Neuronal stem cell (in vitro differentiated cells): ENCODE measurements at regions not wholly inside any gene's neighbourhood (a gene's known extent, or its start where the extent isn't known, plus 50 kb on each side); places are given as distances from the start of the nearest gene placed in this dataset.

ENCODE experiments used
- DNase-seq: peaks from one replicate; pipeline ENCODE4 v3.0.0-alpha.2; 2013; ENCODE audit warnings: low spot score
- H2AFZ ChIP-seq: one replicate; pipeline ENCODE4 v1.6.1; 2013; ENCODE audit warnings: mild to moderate bottlenecking, low read length, inconsistent platforms
- H2AK5ac ChIP-seq: 2 replicates; pipeline ENCODE4 v1.6.1; 2013; ENCODE audit warnings: low read depth, mild to moderate bottlenecking, inconsistent platforms, low read length, moderate library complexity, mixed read lengths
- H2BK120ac ChIP-seq: 2 replicates; pipeline ENCODE4 v1.6.1; 2013; ENCODE audit warnings: low read depth, mild to moderate bottlenecking, inconsistent platforms, low read length, moderate library complexity, mixed read lengths
- H2BK12ac ChIP-seq: one replicate; pipeline ENCODE4 v1.6.1; 2013; ENCODE audit warnings: low read length, inconsistent platforms
- H2BK15ac ChIP-seq: 2 replicates; pipeline ENCODE4 v1.6.1; 2013; ENCODE audit warnings: mild to moderate bottlenecking, low read length, inconsistent platforms, mixed read lengths
- H2BK5ac ChIP-seq: one replicate; pipeline ENCODE4 v1.6.1; 2013; ENCODE audit warnings: inconsistent platforms, mild to moderate bottlenecking, low read length, moderate library complexity
- H3K14ac ChIP-seq: one replicate; pipeline ENCODE4 v1.6.1; 2013; ENCODE audit warnings: low read length, inconsistent platforms
- H3K18ac ChIP-seq: 2 replicates; pipeline ENCODE4 v1.6.1; 2013; ENCODE audit warnings: low read length, inconsistent platforms
- H3K23ac ChIP-seq: 2 replicates; pipeline ENCODE4 v1.6.1; 2013; ENCODE audit warnings: low read depth, mild to moderate bottlenecking, mixed read lengths, low read length, inconsistent platforms; ENCODE audit not compliant: poor library complexity
- H3K27ac ChIP-seq: replicated peaks from 3 replicates; pipeline ENCODE4 v1.5.1; 2013; ENCODE audit warnings: low read length, inconsistent platforms
- H3K27me3 ChIP-seq, 3 experiments: 2 replicates each; pipeline ENCODE4 v1.6.1; 2013; ENCODE audit warnings: low read length in 3 of 3, mild to moderate bottlenecking in 2 of 3, inconsistent platforms in 1 of 3, low read depth in 1 of 3, mixed read lengths in 1 of 3, moderate library complexity in 1 of 3; ENCODE audit not compliant: control insufficient read depth in 3 of 3, insufficient read depth in 3 of 3
- H3K36me3 ChIP-seq, 2 donors: replicated peaks in 1 of 2; 2 replicates each; pipeline ENCODE4 v1.6.1; 2013; ENCODE audit warnings: low read length in 2 of 2; ENCODE audit not compliant: control insufficient read depth in 2 of 2, insufficient read depth in 2 of 2
- H3K4ac ChIP-seq: 2 replicates; pipeline ENCODE4 v1.6.1; 2013; ENCODE audit warnings: inconsistent platforms, mild to moderate bottlenecking, low read length, moderate library complexity
- H3K4me1 ChIP-seq, 2 donors: 1 replicate in 1 of 2; 2 replicates in 1 of 2; pipeline ENCODE4 v1.6.1; 2013; ENCODE audit warnings: low read length in 2 of 2, low read depth in 1 of 2; ENCODE audit not compliant: control insufficient read depth in 2 of 2, insufficient read depth in 1 of 2
- H3K4me2 ChIP-seq: one replicate; pipeline ENCODE4 v1.6.1; 2013; ENCODE audit warnings: mild to moderate bottlenecking, low read length, inconsistent platforms; ENCODE audit not compliant: insufficient read depth, poor library complexity, severe bottlenecking
- H3K4me3 ChIP-seq, 2 donors: 2 replicates each; pipeline ENCODE4 v1.5.1; 2013; ENCODE audit warnings: low read length in 2 of 2, mild to moderate bottlenecking in 2 of 2, inconsistent platforms in 1 of 2, moderate library complexity in 1 of 2
- H3K79me1 ChIP-seq: one replicate; pipeline ENCODE4 v1.6.1; 2013; ENCODE audit warnings: low read depth, mild to moderate bottlenecking, inconsistent platforms, low read length, moderate library complexity
- H3K9ac ChIP-seq: one replicate; pipeline ENCODE4 v1.6.1; 2013; ENCODE audit warnings: mild to moderate bottlenecking, low read depth, low read length, inconsistent platforms; ENCODE audit not compliant: poor library complexity
- H3K9me3 ChIP-seq, 2 donors: replicated peaks in 1 of 2; 2 replicates each; pipeline versions ENCODE3 to v1.6.1; 2013; ENCODE audit warnings: low read length in 2 of 2, mild to moderate bottlenecking in 2 of 2, inconsistent platforms in 1 of 2, low read depth in 1 of 2, mixed read lengths in 1 of 2, moderate library complexity in 1 of 2; ENCODE audit not compliant: control insufficient read depth in 2 of 2, insufficient read depth in 1 of 2
- H4K8ac ChIP-seq: one replicate; pipeline ENCODE4 v1.6.1; 2013; ENCODE audit warnings: low read depth, mild to moderate bottlenecking, inconsistent platforms, low read length, moderate library complexity
- H4K91ac ChIP-seq: one replicate; pipeline ENCODE4 v1.6.1; 2013; ENCODE audit warnings: low read length, low read depth, mild to moderate bottlenecking, inconsistent platforms; ENCODE audit not compliant: poor library complexity
- WGBS, 2 donors: extraction: QIAGEN DNeasy Blood & Tissue Kit; methylation state at CpG; one replicate each; pipeline ENCODE4 v1.1.7; 2013; ENCODE audit warnings: missing lambda C conversion rate in 2 of 2, mixed read lengths in 1 of 2; ENCODE audit not compliant: insufficient read length in 2 of 2, insufficient replicate concordance in 1 of 2; ENCODE audit errors: extremely low coverage in 2 of 2; 5-methylcytosine and 5-hydroxymethylcytosine counted together

GRCh38 chr11:95331161-95331560, 100.2 kb upstream of the SESN3 start:
- no peaks in the 10 kb centered on the region for H3K79me1 ChIP-seq
- H3K4me1 ChIP-seq = peaks cover 5 to 6% of the 10 kb centered on the region in 2 donors
- no peak overlapping the region for H3K23ac ChIP-seq
- no peak overlapping the region for H4K8ac ChIP-seq
- no CpG with 5 or more reads among the region's 1 CpG for WGBS, 2 donors
- no peak overlapping the region for H3K27ac ChIP-seq
- H2BK120ac ChIP-seq = no peak overlapping the region
- no peak overlapping the region for H3K4me2 ChIP-seq
- no peaks in the 10 kb centered on the region for H3K27me3 ChIP-seq
- no peak overlapping the region for H2BK15ac ChIP-seq
- no peak overlapping the region for H2BK5ac ChIP-seq
- no peak overlapping the region for H3K4ac ChIP-seq
- no peak overlapping the region for H2AK5ac ChIP-seq
- no peak overlapping the region for H3K14ac ChIP-seq
- no peak overlapping the region for H3K9ac ChIP-seq
- no peaks in the 10 kb centered on the region for H3K9me3 ChIP-seq
- H2AFZ ChIP-seq = no peak overlapping the region
- H3K36me3 ChIP-seq = no peaks in the 10 kb centered on the region
- no peak overlapping the region for H2BK12ac ChIP-seq
- no peak overlapping the region for H4K91ac ChIP-seq
- H3K18ac ChIP-seq = no peak overlapping the region
- no peak for DNase-seq
- H3K4me3 ChIP-seq = no peak overlapping the region

- Histone ChIP-seq H2BK120ac (no peak overlapping the region), H2AK5ac (no peak overlapping the region), H2AFZ (no peak overlapping the region), H3K36me3 (no peaks in the 10 kb centered on the region), H3K4me3 (no peak overlapping the region), H3K4ac (no peak overlapping the region), H4K91ac (no peak overlapping the region), H4K8ac (no peak overlapping the region), H2BK12ac (no peak overlapping the region), H3K27ac (no peak overlapping the region), H3K4me1 (peaks cover 0 to 4% of the 10 kb centered on the region in 2 donors), H3K27me3 (no peaks in the 10 kb centered on the region), H3K9me3 (no peaks in the 10 kb centered on the region), H3K14ac (no peak overlapping the region), H3K23ac (peak overlapping the region; percentile 10), H2BK15ac (peak overlapping the region; percentile 16), H3K18ac (peak overlapping the region; percentile 16), H3K79me1 (no peaks in the 10 kb centered on the region), H3K4me2 (no peak overlapping the region), H2BK5ac (no peak overlapping the region), H3K9ac (no peak overlapping the region)
- DNase-seq = no peak
- WGBS, 2 donors = no CpG with 5 or more reads among the region's 1 CpG
These were observed 99.3 kb upstream of the SESN3 start for GRCh38 chr11:95330302-95330701.

- no CpG with 5 or more reads among the region's 2 CpGs for WGBS, 2 donors
- H3K4me1 ChIP-seq = peaks cover 0 to 4% of the 10 kb centered on the region in 2 donors
These were observed 96.4 kb upstream of the SESN3 start for GRCh38 chr11:95327273-95327948.

GRCh38 chr11:95325777-95326258, 94.8 kb upstream of the SESN3 start:
- H2BK5ac ChIP-seq = no peak overlapping the region
- no peak overlapping the region for H2AFZ ChIP-seq
- no peak overlapping the region for H3K27ac ChIP-seq
- H2BK120ac ChIP-seq = no peak overlapping the region
- H3K4me3 ChIP-seq = no peak overlapping the region
- H3K79me1 ChIP-seq = no peaks in the 10 kb centered on the region
- no peak overlapping the region for H2AK5ac ChIP-seq
- no peak overlapping the region for H2BK12ac ChIP-seq
- no peak overlapping the region for H3K4ac ChIP-seq
- no peak overlapping the region for H4K91ac ChIP-seq
- WGBS, 2 donors = no CpG with 5 or more reads among the region's 8 CpGs
- DNase-seq = no peak
- no peaks in the 10 kb centered on the region for H3K36me3 ChIP-seq
- H3K27me3 ChIP-seq = no peaks in the 10 kb centered on the region
- H3K18ac ChIP-seq = no peak overlapping the region
- H4K8ac ChIP-seq = no peak overlapping the region
- no peak overlapping the region for H3K14ac ChIP-seq
- peaks cover 0 to 4% of the 10 kb centered on the region in 2 donors for H3K4me1 ChIP-seq
- H3K23ac ChIP-seq = no peak overlapping the region
- no peaks in the 10 kb centered on the region for H3K9me3 ChIP-seq
- H3K4me2 ChIP-seq = no peak overlapping the region
- no peak overlapping the region for H3K9ac ChIP-seq
- H2BK15ac ChIP-seq = no peak overlapping the region

More at GRCh38 chr11:95327273-95327948, 96.4 kb upstream of the SESN3 start:
- no peak overlapping the region for H2BK15ac ChIP-seq
- no peaks in the 10 kb centered on the region for H3K79me1 ChIP-seq
- H2AK5ac ChIP-seq = no peak overlapping the region
- H3K18ac ChIP-seq = no peak overlapping the region
- no peak overlapping the region for H2BK5ac ChIP-seq
- H3K27me3 ChIP-seq = no peaks in the 10 kb centered on the region
- no peak overlapping the region for H2BK120ac ChIP-seq
- H4K91ac ChIP-seq = no peak overlapping the region
- no peak overlapping the region for H3K4me3 ChIP-seq
- H4K8ac ChIP-seq = no peak overlapping the region
- H3K27ac ChIP-seq = no peak overlapping the region
- H3K4ac ChIP-seq = no peak overlapping the region
- H3K4me2 ChIP-seq = no peak overlapping the region
- no peak overlapping the region for H3K9ac ChIP-seq
- no peak overlapping the region for H3K23ac ChIP-seq
- H3K14ac ChIP-seq = no peak overlapping the region
- no peak overlapping the region for H2BK12ac ChIP-seq
- DNase-seq = no peak
- H3K9me3 ChIP-seq = no peaks in the 10 kb centered on the region
- no peaks in the 10 kb centered on the region for H3K36me3 ChIP-seq
- no peak overlapping the region for H2AFZ ChIP-seq
